ENCODE measurements at regions not wholly inside any gene's neighbourhood (a gene's known extent, or its start where the extent isn't known, plus 50 kb on each side); places are given as distances from the start of the nearest gene placed in this dataset.

- H3K9me3 ChIP-seq (ENCODE audit: insufficient read depth, low read depth, low read length) = peaks cover 8% of the 10 kb centered on the region
- no peak overlapping the region for H3K4me3 ChIP-seq (ENCODE audit: low read length)
- H3K27me3 ChIP-seq (ENCODE audit: insufficient read depth, low read length) = no peaks in the 10 kb centered on the region
- H3K4me1 ChIP-seq (ENCODE audit: insufficient read depth, low read length) = no peaks in the 10 kb centered on the region
- H3K9ac ChIP-seq (ENCODE audit: low read depth, low read length) = no peak overlapping the region
- no peaks in the 10 kb centered on the region for H3K36me3 ChIP-seq (ENCODE audit: insufficient read depth, low read depth, low read length)
- no peak overlapping the region for H3K27ac ChIP-seq (ENCODE audit: low read length)
These were observed 442.7 kb upstream of the CDH8 start for GRCh38 chr16:62478903-62479458.

- Histone ChIP-seq H3K36me3 (ENCODE audit: insufficient read depth, low read depth, low read length) (no peaks in the 10 kb centered on the region), H3K27ac (ENCODE audit: low read length) (no peak overlapping the region), H3K4me1 (ENCODE audit: insufficient read depth, low read length) (no peaks in the 10 kb centered on the region), H3K9me3 (ENCODE audit: insufficient read depth, low read depth, low read length) (peaks cover 14% of the 10 kb centered on the region), H3K9ac (ENCODE audit: low read depth, low read length) (no peak overlapping the region), H3K27me3 (ENCODE audit: insufficient read depth, low read length) (no peaks in the 10 kb centered on the region), H3K4me3 (ENCODE audit: low read length) (no peak overlapping the region)
These were observed 441.6 kb upstream of the CDH8 start for GRCh38 chr16:62477796-62478195.

GRCh38 chr16:62475573-62475972 lies 439.3 kb upstream of the CDH8 start:
- H3K36me3 ChIP-seq (ENCODE audit: insufficient read depth, low read depth, low read length) = no peaks in the 10 kb centered on the region

GRCh38 chr16:62462971-62463370 lies 426.7 kb upstream of the CDH8 start:
- H3K9ac ChIP-seq (ENCODE audit: low read depth, low read length) = no peak overlapping the region
- no peaks in the 10 kb centered on the region for H3K36me3 ChIP-seq (ENCODE audit: insufficient read depth, low read depth, low read length)
- H3K4me1 ChIP-seq (ENCODE audit: insufficient read depth, low read length) = no peaks in the 10 kb centered on the region
- H3K27ac ChIP-seq (ENCODE audit: low read length) = no peak overlapping the region
- H3K4me3 ChIP-seq (ENCODE audit: low read length) = no peak overlapping the region
- H3K27me3 ChIP-seq (ENCODE audit: insufficient read depth, low read length) = no peaks in the 10 kb centered on the region
- no peaks in the 10 kb centered on the region for H3K9me3 ChIP-seq (ENCODE audit: insufficient read depth, low read depth, low read length)

More at GRCh38 chr16:62475573-62475972, 439.3 kb upstream of the CDH8 start:
- no peaks in the 10 kb centered on the region for H3K27me3 ChIP-seq (ENCODE audit: insufficient read depth, low read length)
- H3K9me3 ChIP-seq (ENCODE audit: insufficient read depth, low read depth, low read length) = peaks cover 14% of the 10 kb centered on the region
- no peaks in the 10 kb centered on the region for H3K4me1 ChIP-seq (ENCODE audit: insufficient read depth, low read length)
- no peak overlapping the region for H3K9ac ChIP-seq (ENCODE audit: low read depth, low read length)
- no peak overlapping the region for H3K27ac ChIP-seq (ENCODE audit: low read length)
- H3K4me3 ChIP-seq (ENCODE audit: low read length) = no peak overlapping the region

- no peaks in the 10 kb centered on the region for H3K36me3 ChIP-seq (ENCODE audit: insufficient read depth, low read depth, low read length)
- H3K27ac ChIP-seq (ENCODE audit: low read length) = no peak overlapping the region
- no peaks in the 10 kb centered on the region for H3K27me3 ChIP-seq (ENCODE audit: insufficient read depth, low read length)
- no peak overlapping the region for H3K4me3 ChIP-seq (ENCODE audit: low read length)
- H3K9ac ChIP-seq (ENCODE audit: low read depth, low read length) = no peak overlapping the region
- H3K4me1 ChIP-seq (ENCODE audit: insufficient read depth, low read length) = peaks cover 16% of the 10 kb centered on the region; the same call in 1 of the 2 replicates
- H3K9me3 ChIP-seq (ENCODE audit: insufficient read depth, low read depth, low read length) = no peaks in the 10 kb centered on the region
These were observed 414.1 kb upstream of the CDH8 start for GRCh38 chr16:62450291-62450690.

- H3K27me3 ChIP-seq (ENCODE audit: insufficient read depth, low read length) = no peaks in the 10 kb centered on the region
- H3K4me3 ChIP-seq (ENCODE audit: low read length) = no peak overlapping the region
- H3K9me3 ChIP-seq (ENCODE audit: insufficient read depth, low read depth, low read length) = peaks cover 4% of the 10 kb centered on the region; the same call in 1 of the 2 replicates
- peaks cover 15% of the 10 kb centered on the region; the same call in 1 of the 2 replicates for H3K4me1 ChIP-seq (ENCODE audit: insufficient read depth, low read length)
- H3K27ac ChIP-seq (ENCODE audit: low read length) = no peak overlapping the region
- H3K9ac ChIP-seq (ENCODE audit: low read depth, low read length) = no peak overlapping the region
- H3K36me3 ChIP-seq (ENCODE audit: insufficient read depth, low read depth, low read length) = no peaks in the 10 kb centered on the region
These were observed 409.7 kb upstream of the CDH8 start for GRCh38 chr16:62445909-62446308.

- Histone ChIP-seq H3K27ac (ENCODE audit: low read length) (no peak overlapping the region), H3K27me3 (ENCODE audit: insufficient read depth, low read length) (no peaks in the 10 kb centered on the region), H3K4me3 (ENCODE audit: low read length) (no peak overlapping the region), H3K9ac (ENCODE audit: low read depth, low read length) (no peak overlapping the region), H3K4me1 (ENCODE audit: insufficient read depth, low read length) (no peaks in the 10 kb centered on the region), H3K36me3 (ENCODE audit: insufficient read depth, low read depth, low read length) (no peaks in the 10 kb centered on the region), H3K9me3 (ENCODE audit: insufficient read depth, low read depth, low read length) (no peaks in the 10 kb centered on the region)
These were observed 388.0 kb upstream of the CDH8 start for GRCh38 chr16:62424206-62424605.

- H3K4me1 ChIP-seq (ENCODE audit: insufficient read depth, low read length) = peaks cover 14% of the 10 kb centered on the region
- H3K27ac ChIP-seq (ENCODE audit: low read length) = no peak overlapping the region
- no peak overlapping the region for H3K9ac ChIP-seq (ENCODE audit: low read depth, low read length)
- H3K9me3 ChIP-seq (ENCODE audit: insufficient read depth, low read depth, low read length) = no peaks in the 10 kb centered on the region
- H3K27me3 ChIP-seq (ENCODE audit: insufficient read depth, low read length) = no peaks in the 10 kb centered on the region
- H3K36me3 ChIP-seq (ENCODE audit: insufficient read depth, low read depth, low read length) = no peaks in the 10 kb centered on the region
- H3K4me3 ChIP-seq (ENCODE audit: low read length) = no peak overlapping the region
These were observed 372.5 kb upstream of the CDH8 start for GRCh38 chr16:62408760-62409159.

- H3K27ac ChIP-seq (ENCODE audit: low read length) = no peak overlapping the region
- no peak overlapping the region for H3K4me3 ChIP-seq (ENCODE audit: low read length)
- H3K36me3 ChIP-seq (ENCODE audit: insufficient read depth, low read depth, low read length) = no peaks in the 10 kb centered on the region
- H3K27me3 ChIP-seq (ENCODE audit: insufficient read depth, low read length) = no peaks in the 10 kb centered on the region
- H3K4me1 ChIP-seq (ENCODE audit: insufficient read depth, low read length) = peaks cover 14% of the 10 kb centered on the region
- H3K9ac ChIP-seq (ENCODE audit: low read depth, low read length) = no peak overlapping the region
- H3K9me3 ChIP-seq (ENCODE audit: insufficient read depth, low read depth, low read length) = no peaks in the 10 kb centered on the region
These were observed 370.1 kb upstream of the CDH8 start for GRCh38 chr16:62406387-62406786.

GRCh38 chr16:62404842-62405611 lies 368.8 kb upstream of the CDH8 start:
- H3K9me3 ChIP-seq (ENCODE audit: insufficient read depth, low read depth, low read length) = no peaks in the 10 kb centered on the region
- no peaks in the 10 kb centered on the region for H3K36me3 ChIP-seq (ENCODE audit: insufficient read depth, low read depth, low read length)
- no peaks in the 10 kb centered on the region for H3K27me3 ChIP-seq (ENCODE audit: insufficient read depth, low read length)
- H3K27ac ChIP-seq (ENCODE audit: low read length) = no peak overlapping the region
- no peak overlapping the region for H3K9ac ChIP-seq (ENCODE audit: low read depth, low read length)
- H3K4me1 ChIP-seq (ENCODE audit: insufficient read depth, low read length) = peaks cover 14% of the 10 kb centered on the region
- peak overlapping the region; percentile 16; the same call in 1 of the 2 replicates for H3K4me3 ChIP-seq (ENCODE audit: low read length)

- no peak overlapping the region for H3K4me3 ChIP-seq (ENCODE audit: low read length)
- H3K4me1 ChIP-seq (ENCODE audit: insufficient read depth, low read length) = no peaks in the 10 kb centered on the region
- H3K36me3 ChIP-seq (ENCODE audit: insufficient read depth, low read depth, low read length) = no peaks in the 10 kb centered on the region
- H3K9ac ChIP-seq (ENCODE audit: low read depth, low read length) = no peak overlapping the region
- H3K27me3 ChIP-seq (ENCODE audit: insufficient read depth, low read length) = no peaks in the 10 kb centered on the region
- no peak overlapping the region for H3K27ac ChIP-seq (ENCODE audit: low read length)
- no peaks in the 10 kb centered on the region for H3K9me3 ChIP-seq (ENCODE audit: insufficient read depth, low read depth, low read length)
These were observed 356.5 kb upstream of the CDH8 start for GRCh38 chr16:62392698-62393097.

- Histone ChIP-seq H3K4me3 (ENCODE audit: low read length) (no peak overlapping the region), H3K36me3 (ENCODE audit: insufficient read depth, low read depth, low read length) (no peaks in the 10 kb centered on the region), H3K9ac (ENCODE audit: low read depth, low read length) (no peak overlapping the region), H3K9me3 (ENCODE audit: insufficient read depth, low read depth, low read length) (no peaks in the 10 kb centered on the region), H3K27me3 (ENCODE audit: insufficient read depth, low read length) (no peaks in the 10 kb centered on the region), H3K27ac (ENCODE audit: low read length) (no peak overlapping the region), H3K4me1 (ENCODE audit: insufficient read depth, low read length) (no peaks in the 10 kb centered on the region)
These were observed 355.7 kb upstream of the CDH8 start for GRCh38 chr16:62391940-62392339.

Measured in iPS-20b (cell line).